ENCODE measurements at regions not wholly inside any gene's neighbourhood (a gene's known extent, or its start where the extent isn't known, plus 50 kb on each side); places are given as distances from the start of the nearest gene placed in this dataset.

DNA sequence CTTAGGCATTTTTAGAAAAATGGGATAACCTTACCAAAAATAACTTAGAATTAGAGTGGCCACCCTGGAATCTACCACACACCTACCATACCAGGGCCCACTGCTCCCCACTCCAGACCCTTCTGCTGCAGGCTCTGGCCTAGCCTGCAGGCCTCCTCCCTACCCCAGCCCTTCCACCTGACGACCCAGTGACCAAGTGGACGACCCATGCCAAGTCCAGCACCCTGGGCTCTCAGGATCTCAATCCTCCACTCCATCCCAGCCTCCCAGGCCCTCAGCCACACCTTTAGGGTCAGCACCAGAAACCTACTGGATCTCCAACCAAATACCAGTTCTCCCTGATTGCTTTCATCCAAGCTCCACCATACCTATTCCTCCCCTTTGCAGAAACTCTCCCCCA, 145.8 kb downstream of the TPRA1 start:
- no peaks in the 10 kb centered on the region for H3K9me1 ChIP-seq (replicated peaks; ENCODE audit: control insufficient read depth, extremely low read depth, insufficient read depth, low read length)
- no peak overlapping the region for H3K4me2 ChIP-seq (ENCODE audit: insufficient read depth, low read length)
- no peaks in the 10 kb centered on the region for H3K79me2 ChIP-seq (ENCODE audit: control insufficient read depth, insufficient read depth, low read length)
- H2AFZ ChIP-seq (ENCODE audit: low read depth, low read length): no peak overlapping the region
- CTCF ChIA-PET: interaction anchor here (3.4 kb wide), 1 partner anchor 12 kb away, joined by 18 read pairs; no protein-coding TSS in a partner anchor
- FAIRE-seq: no peak
- no peaks in the 10 kb centered on the region for H4K20me1 ChIP-seq (replicated peaks; ENCODE audit: control insufficient read depth, extremely low read depth, insufficient read depth, low read length)
- H3K9me3 ChIP-seq (replicated peaks; ENCODE audit: control insufficient read depth, insufficient read depth, low read length): no peaks in the 10 kb centered on the region
- H3K27ac ChIP-seq (ENCODE audit: insufficient read depth, low read depth, low read length): no peak overlapping the region
- no peaks in the 10 kb centered on the region for H3K27me3 ChIP-seq (ENCODE audit: control insufficient read depth in 2 of 2, insufficient read depth in 2 of 2, low read length in 2 of 2)
- POLR2A ChIA-PET: no interaction called here
- intact Hi-C loops (cut with micrococcal nuclease): no loop called here
- no peak overlapping the region for H3K4me3 ChIP-seq (replicated peaks in 1 of 3; ENCODE audit: insufficient read depth in 1 of 3, low read depth in 1 of 3, low read length in 3 of 3)
- no peaks in the 10 kb centered on the region for H3K36me3 ChIP-seq (ENCODE audit: control insufficient read depth in 2 of 2, extremely low read depth in 1 of 2, insufficient read depth in 2 of 2, low read length in 2 of 2)
- H3K9ac ChIP-seq (replicated peaks; ENCODE audit: extremely low read depth, insufficient read depth, low read length): no peak overlapping the region
- no peaks in the 10 kb centered on the region for H3K4me1 ChIP-seq (ENCODE audit: control insufficient read depth, extremely low read depth, insufficient read depth, low read length)
- dilution Hi-C loops (cut with MboI; ENCODE audit: extremely low pct_ligation_motif_present, low sequenced_read_pairs): no loop called here
- BruUV-seq (replicated peaks): no TSS peak
- no peak for DNase-seq (ENCODE audit: low read depth, low spot score)
- TF ChIP-seq, protein P1, sequence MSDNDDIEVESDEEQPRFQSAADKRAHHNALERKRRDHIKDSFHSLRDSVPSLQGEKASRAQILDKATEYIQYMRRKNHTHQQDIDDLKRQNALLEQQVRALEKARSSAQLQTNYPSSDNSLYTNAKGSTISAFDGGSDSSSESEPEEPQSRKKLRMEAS (IDR thresholded peaks at IDR 0.05; ENCODE audit: insufficient read depth, insufficient read length): no peak
- TF ChIP-seq FOS (IDR thresholded peaks at IDR 0.05; ENCODE audit: borderline replicate concordance, insufficient read depth, low read length): no peak
- TF ChIP-seq EZH2 (IDR thresholded peaks at IDR 0.05; ENCODE audit: borderline replicate concordance, low read depth, low read length, severe bottlenecking): no peak
- TF ChIP-seq JUN (IDR thresholded peaks at IDR 0.05; ENCODE audit: borderline replicate concordance, insufficient read depth, insufficient read length, low read depth): no peak
- TF ChIP-seq POLR2A (IDR thresholded peaks at IDR 0.05; ENCODE audit: low read depth, low read length): no peak
- TF ChIP-seq, protein P2, sequence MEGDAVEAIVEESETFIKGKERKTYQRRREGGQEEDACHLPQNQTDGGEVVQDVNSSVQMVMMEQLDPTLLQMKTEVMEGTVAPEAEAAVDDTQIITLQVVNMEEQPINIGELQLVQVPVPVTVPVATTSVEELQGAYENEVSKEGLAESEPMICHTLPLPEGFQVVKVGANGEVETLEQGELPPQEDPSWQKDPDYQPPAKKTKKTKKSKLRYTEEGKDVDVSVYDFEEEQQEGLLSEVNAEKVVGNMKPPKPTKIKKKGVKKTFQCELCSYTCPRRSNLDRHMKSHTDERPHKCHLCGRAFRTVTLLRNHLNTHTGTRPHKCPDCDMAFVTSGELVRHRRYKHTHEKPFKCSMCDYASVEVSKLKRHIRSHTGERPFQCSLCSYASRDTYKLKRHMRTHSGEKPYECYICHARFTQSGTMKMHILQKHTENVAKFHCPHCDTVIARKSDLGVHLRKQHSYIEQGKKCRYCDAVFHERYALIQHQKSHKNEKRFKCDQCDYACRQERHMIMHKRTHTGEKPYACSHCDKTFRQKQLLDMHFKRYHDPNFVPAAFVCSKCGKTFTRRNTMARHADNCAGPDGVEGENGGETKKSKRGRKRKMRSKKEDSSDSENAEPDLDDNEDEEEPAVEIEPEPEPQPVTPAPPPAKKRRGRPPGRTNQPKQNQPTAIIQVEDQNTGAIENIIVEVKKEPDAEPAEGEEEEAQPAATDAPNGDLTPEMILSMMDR (IDR thresholded peaks at IDR 0.05; ENCODE audit: extremely low read depth in 1 of 2, insufficient read depth in 1 of 2, low read depth in 1 of 2, low read length in 2 of 2): no peak
- no peak for TF ChIP-seq GATA2 (IDR thresholded peaks at IDR 0.05; ENCODE audit: insufficient read depth, insufficient read length, low read depth, low read length)
- TF ChIP-seq MYC (IDR thresholded peaks at IDR 0.05; ENCODE audit: low read depth, low read length): no peak
- no peak for TF ChIP-seq POLR2AphosphoS5 (IDR thresholded peaks at IDR 0.05; ENCODE audit: insufficient read depth, low read depth, low read length)

Measured in endothelial cell of umbilical vein (primary cell).